SK-N-SH (cell line): ENCODE measurements at regions not wholly inside any gene's neighbourhood (a gene's known extent, or its start where the extent isn't known, plus 50 kb on each side); places are given as distances from the start of the nearest gene placed in this dataset.

Experiments
- CTCF ChIA-PET: fragments of 300-600, 350-600 bp; formaldehyde crosslinking; extraction: SDS; loops from one replicate; lab custom pipeline; 2021; lab: Yijun Ruan, JAX
- POLR2A ChIA-PET: fragments of 350-600 bp; sonication (Branson Sonifier 250); formaldehyde crosslinking; extraction: SDS; loops from one replicate; lab custom pipeline; 2020; ENCODE audit warnings: antibody characterized with exemption, inconsistent platforms; lab: Yijun Ruan, JAX
- DNase-seq: peaks from one replicate; pipeline ENCODE4 v3.0.0; 2012
- H2AFZ ChIP-seq: fragments of 200-600 bp; sonication (generic); 2 replicates; pipeline ENCODE4 v1.8.1; 2016; ENCODE audit warnings: antibody characterized with exemption, mild to moderate bottlenecking, low read depth
- H3F3A ChIP-seq: fragments of 200-600 bp; sonication (generic); replicated peaks from 2 replicates; pipeline ENCODE3; 2016; ENCODE audit warnings: antibody characterized with exemption, mild to moderate bottlenecking; ENCODE audit not compliant: insufficient read depth
- H3K27ac ChIP-seq, 2 experiments: fragments of 200-500 bp in 1 of 2; fragments of 200-600 bp in 1 of 2; sonication (Bioruptor generic) in 1 of 2; sonication (generic), shearing (Covaris generic) in 1 of 2; 2 replicates each; pipeline versions ENCODE4 v1.5.1 to v1.6.1; 2014 to 2016; ENCODE audit warnings: low read depth in 2 of 2, inconsistent platforms in 1 of 2, low read length in 1 of 2, mild to moderate bottlenecking in 1 of 2, mixed read lengths in 1 of 2
- H3K27me3 ChIP-seq: fragments of 200-600 bp; sonication (generic), shearing (Covaris generic); 2 replicates; pipeline ENCODE4 v1.6.1; 2016; ENCODE audit warnings: mixed run types; ENCODE audit not compliant: insufficient read depth
- H3K36me3 ChIP-seq, 2 experiments: fragments of 200-500 bp in 1 of 2; fragments of 200-600 bp in 1 of 2; sonication (Bioruptor generic) in 1 of 2; sonication (generic) in 1 of 2; replicated peaks in 1 of 2; 2 replicates each; pipeline versions ENCODE3 to v1.5.1; 2014 to 2016; ENCODE audit warnings: low read length in 1 of 2, mild to moderate bottlenecking in 1 of 2; ENCODE audit not compliant: insufficient read depth in 2 of 2, control insufficient read depth in 1 of 2
- H3K4me1 ChIP-seq, 2 experiments: fragments of 200-500 bp in 1 of 2; fragments of 200-600 bp in 1 of 2; sonication (Bioruptor generic) in 1 of 2; sonication (generic), shearing (Covaris generic) in 1 of 2; 2 replicates each; pipeline versions ENCODE4 v1.5.1 to v1.6.1; 2014 to 2016; ENCODE audit warnings: low read depth in 1 of 2, low read length in 1 of 2, mixed run types in 1 of 2; ENCODE audit not compliant: insufficient read depth in 2 of 2, control insufficient read depth in 1 of 2
- H3K4me2 ChIP-seq: fragments of 200-600 bp; sonication (generic), shearing (Covaris generic); 2 replicates; pipeline ENCODE4 v1.6.1; 2017; ENCODE audit warnings: mixed run types
- H3K4me3 ChIP-seq, 2 experiments: fragments of 200-500 bp in 1 of 2; fragments of 200-600 bp in 1 of 2; sonication (Bioruptor generic) in 1 of 2; sonication (generic), shearing (Covaris generic) in 1 of 2; 2 replicates each; pipeline versions ENCODE4 v1.5.1 to v1.8.1; 2014 to 2016; ENCODE audit warnings: low read depth in 2 of 2, inconsistent platforms in 1 of 2, low read length in 1 of 2, mild to moderate bottlenecking in 1 of 2, mixed read lengths in 1 of 2, moderate library complexity in 1 of 2
- H3K79me2 ChIP-seq: fragments of 200-600 bp; sonication (generic); 2 replicates; pipeline ENCODE4 v1.8.1; 2017; ENCODE audit warnings: mild to moderate bottlenecking; ENCODE audit not compliant: insufficient read depth
- H3K9ac ChIP-seq: fragments of 200-600 bp; sonication (generic); 2 replicates; pipeline ENCODE4 v1.6.1; 2017; ENCODE audit warnings: mixed run types
- H3K9me2 ChIP-seq: fragments of 200-600 bp; sonication (generic); 2 replicates; pipeline ENCODE4 v1.6.1; 2017; ENCODE audit warnings: mixed run types
- H3K9me3 ChIP-seq: fragments of 200-600 bp; sonication (generic); 2 replicates; pipeline ENCODE4 v1.6.1; 2017; ENCODE audit warnings: mixed run types, mild to moderate bottlenecking, moderate library complexity
- H4K20me1 ChIP-seq: fragments of 200-600 bp; sonication (generic); 2 replicates; pipeline ENCODE4 v1.6.1; 2017; ENCODE audit warnings: mild to moderate bottlenecking, mixed run types; ENCODE audit not compliant: insufficient read depth
- CTCF ChIP-seq: fragments of 200-600 bp; sonication (generic); IDR thresholded peaks from 2 replicates; pipeline ENCODE4 v1.6.1; 2017; ENCODE audit warnings: antibody characterized with exemption, mild to moderate bottlenecking, moderate library complexity
- ELF1 ChIP-seq: IDR thresholded peaks from 2 replicates; pipeline ENCODE4 v1.4.0; 2012
- EZH2phosphoT487 ChIP-seq: fragments of 200-600 bp; sonication (generic); IDR thresholded peaks from 2 replicates; pipeline ENCODE4 v1.6.1; 2017; ENCODE audit warnings: low read depth, mixed run types, mild to moderate bottlenecking, antibody characterized with exemption, moderate library complexity, borderline replicate concordance
- FOSL2 ChIP-seq: IDR thresholded peaks from 2 replicates; pipeline ENCODE4 v1.4.0; 2012; ENCODE audit warnings: low read depth, mild to moderate bottlenecking, moderate library complexity, borderline replicate concordance
- FOXJ3 ChIP-seq: sonication (generic); formaldehyde crosslinking; IDR thresholded peaks from 2 replicates; pipeline ENCODE4 v1.5.1; 2020; ENCODE audit warnings: mild to moderate bottlenecking, missing genetic modification reagents
- GABPA ChIP-seq: IDR thresholded peaks from 2 replicates; pipeline ENCODE4 v1.4.0; 2012; ENCODE audit warnings: low read depth, mild to moderate bottlenecking
- GATA2 ChIP-seq: sonication (generic); formaldehyde crosslinking; IDR thresholded peaks from 2 replicates; pipeline ENCODE4 v1.5.0; 2020; ENCODE audit warnings: mild to moderate bottlenecking, missing genetic modification reagents
- IRF3 ChIP-seq: fragments of 150-350 bp; IDR thresholded peaks from 2 replicates; pipeline ENCODE4 v1.6.1; 2016; ENCODE audit warnings: mild to moderate bottlenecking, low read depth, low read length
- JUND ChIP-seq: IDR thresholded peaks from 2 replicates; pipeline ENCODE4 v1.4.0; 2012
- NRF1 ChIP-seq: IDR thresholded peaks from 2 replicates; pipeline ENCODE4 v1.6.1; 2012; ENCODE audit warnings: low read depth, mild to moderate bottlenecking, low read length
- POLR2AphosphoS5 ChIP-seq: IDR thresholded peaks from 2 replicates; pipeline ENCODE4 v1.6.1; 2012; ENCODE audit warnings: low read depth, low read length
- RCOR1 ChIP-seq: fragments of 150-350 bp; IDR thresholded peaks from 2 replicates; pipeline ENCODE4 v1.6.1; 2017; ENCODE audit warnings: antibody characterized with exemption, low read length
- REST ChIP-seq: IDR thresholded peaks from 2 replicates; pipeline ENCODE4 v1.6.1; 2012; ENCODE audit warnings: mild to moderate bottlenecking, low read depth, low read length, moderate library complexity
- RFX5 ChIP-seq: IDR thresholded peaks from 2 replicates; pipeline ENCODE4 v1.6.1; 2012; ENCODE audit warnings: mild to moderate bottlenecking, improper control_type of control experiment, low read length
- RXRA ChIP-seq: IDR thresholded peaks from 2 replicates; pipeline ENCODE4 v1.4.0; 2012; ENCODE audit warnings: low read depth, mild to moderate bottlenecking, borderline replicate concordance
- SIN3A ChIP-seq: IDR thresholded peaks from 2 replicates; pipeline ENCODE4 v1.6.1; 2012; ENCODE audit warnings: low read depth, mild to moderate bottlenecking, low read length, moderate library complexity, borderline replicate concordance
- SMC3 ChIP-seq: IDR thresholded peaks from 2 replicates; pipeline ENCODE4 v1.6.1; 2012; ENCODE audit warnings: low read depth, low read length, improper control_type of control experiment
- TAF1 ChIP-seq: IDR thresholded peaks from 2 replicates; pipeline ENCODE4 v1.6.1; 2012; ENCODE audit warnings: low read depth, mild to moderate bottlenecking, low read length, moderate library complexity, borderline replicate concordance
- USF1 ChIP-seq: IDR thresholded peaks from 2 replicates; pipeline ENCODE4 v1.4.0; 2012; ENCODE audit warnings: low read depth, borderline replicate concordance
- YY1 ChIP-seq: IDR thresholded peaks from 2 replicates; pipeline ENCODE4 v1.4.0; 2012; ENCODE audit warnings: low read depth, mild to moderate bottlenecking
- WGBS: methylation state at CpG from one replicate; pipeline ENCODE4 v1.1.6; 2017; ENCODE audit warnings: low lambda C conversion rate; 5-methylcytosine and 5-hydroxymethylcytosine counted together

- TF ChIP-seq RCOR1: no peak
- TF ChIP-seq FOXJ3 (CRISPR knock-in tag): no peak
- no peak for TF ChIP-seq POLR2AphosphoS5
- TF ChIP-seq, all 33 proteins: peak for 0
Observed at GRCh38 chr4:111108153-111108552, 485.3 kb upstream of the PITX2 start (continued).

- no peaks in the 10 kb centered on the region for H3K9me2 ChIP-seq
- H3K4me2 ChIP-seq: no peak overlapping the region
- ChIA-PET CTCF (no interaction called here), POLR2A (no interaction called here)
- H4K20me1 ChIP-seq: no peaks in the 10 kb centered on the region
- H3K27ac ChIP-seq: no peak overlapping the region
- WGBS: 8% methylated on average over 3 of the region's 3 CpGs
- H2AFZ ChIP-seq: no peak overlapping the region
- no peak for DNase-seq
- no peaks in the 10 kb centered on the region; the same call in 1 of the 2 replicates for H3K27me3 ChIP-seq
- H3K9ac ChIP-seq: no peak overlapping the region
- H3K9me3 ChIP-seq: no peaks in the 10 kb centered on the region
- no peaks in the 10 kb centered on the region for H3F3A ChIP-seq
- H3K36me3 ChIP-seq: no peaks in the 10 kb centered on the region
- H3K79me2 ChIP-seq: no peaks in the 10 kb centered on the region
- TF ChIP-seq FOSL2 (no peak), JUND (no peak), RXRA (no peak), EZH2phosphoT487 (no peak), SMC3 (no peak), GATA2 (CRISPR knock-in tag) (no peak), GABPA (no peak), REST (no peak), YY1 (no peak), FOXJ3 (CRISPR knock-in tag) (no peak), TAF1 (no peak), ELF1 (no peak), NRF1 (no peak), SIN3A (no peak), IRF3 (no peak), RFX5 (no peak), CTCF (no peak), USF1 (no peak), POLR2AphosphoS5 (no peak)
- no peaks in the 10 kb centered on the region for H3K4me1 ChIP-seq
- no peak overlapping the region for H3K4me3 ChIP-seq
Observed at GRCh38 chr4:111113591-111113990, 490.7 kb upstream of the PITX2 start.
